Astrocyte (in vitro differentiated cells and primary cell): ENCODE measurements at regions not wholly inside any gene's neighbourhood (a gene's known extent, or its start where the extent isn't known, plus 50 kb on each side); places are given as distances from the start of the nearest gene placed in this dataset.

Experiments used
- CTCF ChIP-seq: IDR thresholded peaks from 2 replicates; pipeline ENCODE4 v1.5.1; 2011; ENCODE audit warnings: low read depth, mild to moderate bottlenecking, inconsistent platforms, low read length, moderate library complexity; ENCODE audit not compliant: insufficient read depth
- EZH2 ChIP-seq: IDR thresholded peaks from 2 replicates; pipeline ENCODE4 v1.6.1; 2012; ENCODE audit warnings: mild to moderate bottlenecking, low read length, inconsistent platforms; ENCODE audit not compliant: insufficient read depth

- TF ChIP-seq EZH2 (no peak), CTCF (no peak)
Measured at GRCh38 chr1:13968361-13968760, 268.4 kb downstream of the PRDM2 start.
